Skeletal muscle satellite cell (primary cell): ENCODE measurements at regions not wholly inside any gene's neighbourhood (a gene's known extent, or its start where the extent isn't known, plus 50 kb on each side); places are given as distances from the start of the nearest gene placed in this dataset.

Experiments used
- H3K27me3 ChIP-seq: 2 replicates; pipeline ENCODE4 v1.7.0; 2013; ENCODE audit warnings: low read length; ENCODE audit not compliant: control insufficient read depth, insufficient read depth
- H3K36me3 ChIP-seq: 2 replicates; pipeline ENCODE4 v1.7.0; 2013; ENCODE audit warnings: mild to moderate bottlenecking, control low read depth, low read length; ENCODE audit not compliant: insufficient read depth
- H3K4me1 ChIP-seq: 2 replicates; pipeline ENCODE4 v1.7.0; 2013; ENCODE audit warnings: low read length; ENCODE audit not compliant: control insufficient read depth, insufficient read depth
- H3K4me2 ChIP-seq: 2 replicates; pipeline ENCODE4 v1.7.0; 2013; ENCODE audit warnings: mild to moderate bottlenecking, low read length
- H3K4me3 ChIP-seq: 2 replicates; pipeline ENCODE4 v1.7.0; 2013; ENCODE audit warnings: low read length
- H3K9ac ChIP-seq: 2 replicates; pipeline ENCODE4 v1.7.0; 2013; ENCODE audit warnings: mild to moderate bottlenecking, low read depth, low read length, moderate library complexity
- H3K9me3 ChIP-seq: replicated peaks from 2 replicates; pipeline ENCODE4 v1.7.0; 2013; ENCODE audit warnings: mild to moderate bottlenecking, control low read depth, low read length

DNA sequence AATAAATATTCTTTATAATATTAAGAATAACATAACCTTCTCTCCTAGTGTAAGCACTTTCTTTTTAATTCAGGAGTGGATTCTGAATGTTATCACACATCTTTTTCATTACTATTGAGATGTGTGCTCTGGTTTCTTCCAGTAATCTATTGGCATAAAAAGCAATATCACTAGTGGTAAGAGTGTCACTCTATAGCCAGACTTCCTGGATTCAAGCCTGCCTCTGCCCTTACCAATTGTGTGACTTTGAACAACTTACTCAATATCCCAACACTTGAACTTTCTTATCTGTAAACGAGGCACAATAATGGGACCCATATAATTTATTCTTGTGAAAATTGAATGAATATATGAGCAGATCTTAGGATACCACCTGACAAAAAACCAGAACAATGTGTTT, 71.0 kb downstream of the SEM1 start:
- Histone ChIP-seq H3K27me3 (no peaks in the 10 kb centered on the region), H3K36me3 (no peaks in the 10 kb centered on the region), H3K9ac (no peak overlapping the region), H3K4me3 (no peak overlapping the region), H3K9me3 (no peaks in the 10 kb centered on the region), H3K4me1 (no peaks in the 10 kb centered on the region), H3K4me2 (no peak overlapping the region)

DNA sequence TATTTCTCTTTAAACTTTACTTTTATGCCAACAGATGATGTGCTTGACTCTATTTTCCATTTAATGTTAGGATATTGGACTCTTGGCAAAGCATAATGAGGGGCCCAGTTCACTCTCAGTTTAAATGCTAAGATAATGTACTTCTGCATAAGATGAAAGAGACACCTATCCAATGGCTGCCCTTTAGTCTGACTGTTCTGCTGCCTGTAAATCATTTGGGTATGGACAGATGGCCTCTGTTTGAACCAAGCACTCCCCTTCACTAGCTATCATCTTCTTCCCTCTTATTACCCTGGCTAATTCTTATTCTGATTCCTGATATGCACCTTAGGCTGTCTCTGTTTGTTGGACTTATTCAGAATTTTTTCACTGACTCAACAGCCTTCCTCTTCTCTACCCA, 72.1 kb downstream of the SEM1 start:
- Histone ChIP-seq H3K9ac (no peak overlapping the region), H3K36me3 (no peaks in the 10 kb centered on the region), H3K4me3 (no peak overlapping the region), H3K4me2 (no peak overlapping the region), H3K27me3 (no peaks in the 10 kb centered on the region), H3K4me1 (no peaks in the 10 kb centered on the region), H3K9me3 (no peaks in the 10 kb centered on the region)

DNA sequence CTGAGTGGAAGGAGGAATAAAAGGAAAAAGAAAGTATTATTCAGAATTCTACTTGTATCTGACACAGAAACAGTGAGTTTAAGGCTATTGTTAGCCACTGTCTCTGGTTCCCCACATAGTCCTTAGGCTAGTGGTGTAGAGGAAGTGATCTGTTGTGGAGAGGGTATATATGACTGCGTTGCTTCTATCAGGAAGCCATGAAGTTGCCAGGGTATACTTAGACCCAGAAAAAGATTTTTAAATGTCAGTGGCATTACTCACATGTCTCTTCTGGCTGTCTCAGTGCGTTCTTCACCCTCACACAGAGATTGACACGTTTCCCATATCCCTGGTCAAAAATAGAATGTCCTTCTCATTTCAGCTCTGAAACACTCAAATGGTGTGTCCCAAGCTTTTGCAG, 72.7 kb downstream of the SEM1 start:
- Histone ChIP-seq H3K9me3 (no peaks in the 10 kb centered on the region), H3K4me3 (no peak overlapping the region), H3K9ac (no peak overlapping the region), H3K4me2 (no peak overlapping the region), H3K4me1 (no peaks in the 10 kb centered on the region), H3K36me3 (no peaks in the 10 kb centered on the region), H3K27me3 (no peaks in the 10 kb centered on the region)

DNA sequence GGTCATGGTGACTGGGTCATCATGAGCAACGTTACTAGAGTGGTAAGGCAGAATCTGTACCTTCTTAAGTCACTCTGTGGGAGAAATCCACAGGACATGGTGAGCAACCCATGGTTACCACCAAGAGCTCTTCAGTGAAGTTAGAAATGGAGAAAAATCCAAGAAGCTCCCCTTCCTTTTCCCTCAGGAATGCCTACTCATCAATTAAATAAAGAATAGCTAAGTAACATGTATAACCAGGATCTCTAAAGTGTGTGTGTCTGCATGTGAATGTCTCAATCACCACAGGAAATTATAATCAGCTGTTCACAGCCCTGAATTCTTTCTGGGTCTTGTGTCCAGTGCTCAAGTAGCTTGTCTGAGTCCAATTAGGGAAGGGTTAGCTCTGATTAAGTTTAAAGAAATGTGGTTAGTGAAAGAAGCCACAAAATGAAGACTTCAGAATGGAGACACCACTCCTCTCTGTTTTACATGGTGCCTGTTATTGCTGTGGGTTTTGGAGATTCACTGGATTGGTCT, 73.2 kb downstream of the SEM1 start:
- no peak overlapping the region for H3K4me3 ChIP-seq
- no peaks in the 10 kb centered on the region for H3K36me3 ChIP-seq
- no peaks in the 10 kb centered on the region for H3K9me3 ChIP-seq
- no peak overlapping the region for H3K4me2 ChIP-seq
- H3K4me1 ChIP-seq = no peaks in the 10 kb centered on the region
- H3K9ac ChIP-seq = no peak overlapping the region
- no peaks in the 10 kb centered on the region for H3K27me3 ChIP-seq

DNA sequence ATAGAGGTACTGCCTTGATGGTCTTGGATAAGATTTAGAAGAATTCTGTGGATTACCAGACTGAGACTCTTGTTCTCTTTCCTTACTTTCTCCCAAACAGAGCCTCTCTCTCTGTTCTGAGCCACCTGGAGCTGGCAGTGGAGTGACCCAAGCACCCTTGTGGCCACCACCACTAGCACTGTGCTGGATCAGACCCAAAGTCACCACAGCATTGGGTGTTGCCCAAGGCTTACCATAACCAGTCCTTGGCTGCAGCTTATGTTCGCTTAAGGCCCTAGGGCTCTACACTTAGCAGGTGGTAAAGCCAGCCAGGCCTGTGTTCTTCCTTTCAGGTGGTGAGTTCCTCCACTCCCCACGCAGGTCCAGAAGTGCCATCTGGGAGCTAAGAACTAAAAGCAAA, 79.8 kb downstream of the SEM1 start:
- Histone ChIP-seq H3K27me3 (no peaks in the 10 kb centered on the region), H3K36me3 (no peaks in the 10 kb centered on the region), H3K4me2 (no peak overlapping the region), H3K9me3 (no peaks in the 10 kb centered on the region), H3K9ac (no peak overlapping the region), H3K4me1 (no peaks in the 10 kb centered on the region), H3K4me3 (no peak overlapping the region)

DNA sequence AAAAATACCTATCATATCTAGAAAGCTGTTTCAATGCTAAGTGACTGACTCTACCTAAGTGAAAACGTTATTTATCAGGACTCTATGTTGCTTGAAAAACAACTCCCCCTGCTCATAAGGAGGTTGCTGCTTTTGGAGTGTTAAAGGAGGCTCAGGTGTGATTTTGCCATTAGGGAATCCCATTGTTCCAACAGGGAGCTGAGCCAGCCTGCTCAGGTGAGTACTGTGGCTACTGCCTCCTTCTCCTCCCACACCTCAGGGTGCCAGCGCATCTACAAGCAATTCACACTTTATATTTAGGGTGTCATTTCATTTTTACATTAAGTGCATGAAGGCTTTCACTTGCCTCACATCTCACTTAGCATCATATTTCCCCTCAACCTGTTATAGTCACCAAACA, 84.7 kb downstream of the SEM1 start:
- no peak overlapping the region for H3K9ac ChIP-seq
- no peaks in the 10 kb centered on the region for H3K27me3 ChIP-seq
- no peaks in the 10 kb centered on the region for H3K9me3 ChIP-seq
- no peaks in the 10 kb centered on the region for H3K36me3 ChIP-seq
- H3K4me2 ChIP-seq = no peak overlapping the region
- H3K4me1 ChIP-seq = no peaks in the 10 kb centered on the region
- H3K4me3 ChIP-seq = no peak overlapping the region

DNA sequence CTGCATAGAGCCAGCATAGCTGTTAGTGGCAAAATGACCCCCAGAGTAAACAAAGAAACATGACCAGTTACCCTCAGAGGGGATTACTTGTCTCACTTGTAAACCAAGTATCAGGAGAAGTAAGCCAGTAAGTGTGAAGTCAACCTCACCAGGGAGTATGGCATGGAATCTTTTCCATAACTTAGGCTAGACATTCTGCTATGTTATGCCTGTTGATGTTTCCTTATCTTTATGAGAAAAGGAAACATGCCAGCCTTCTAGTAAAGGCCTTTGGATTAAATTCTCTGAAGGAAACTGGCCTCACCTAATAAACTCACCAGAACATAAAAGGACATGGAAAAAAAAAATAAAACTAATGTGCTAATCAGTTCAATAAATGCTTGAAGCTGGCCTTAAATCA, 87.7 kb downstream of the SEM1 start:
- Histone ChIP-seq H3K36me3 (no peaks in the 10 kb centered on the region), H3K4me3 (no peak overlapping the region), H3K4me1 (no peaks in the 10 kb centered on the region), H3K9me3 (no peaks in the 10 kb centered on the region), H3K27me3 (no peaks in the 10 kb centered on the region), H3K9ac (no peak overlapping the region), H3K4me2 (no peak overlapping the region)

DNA sequence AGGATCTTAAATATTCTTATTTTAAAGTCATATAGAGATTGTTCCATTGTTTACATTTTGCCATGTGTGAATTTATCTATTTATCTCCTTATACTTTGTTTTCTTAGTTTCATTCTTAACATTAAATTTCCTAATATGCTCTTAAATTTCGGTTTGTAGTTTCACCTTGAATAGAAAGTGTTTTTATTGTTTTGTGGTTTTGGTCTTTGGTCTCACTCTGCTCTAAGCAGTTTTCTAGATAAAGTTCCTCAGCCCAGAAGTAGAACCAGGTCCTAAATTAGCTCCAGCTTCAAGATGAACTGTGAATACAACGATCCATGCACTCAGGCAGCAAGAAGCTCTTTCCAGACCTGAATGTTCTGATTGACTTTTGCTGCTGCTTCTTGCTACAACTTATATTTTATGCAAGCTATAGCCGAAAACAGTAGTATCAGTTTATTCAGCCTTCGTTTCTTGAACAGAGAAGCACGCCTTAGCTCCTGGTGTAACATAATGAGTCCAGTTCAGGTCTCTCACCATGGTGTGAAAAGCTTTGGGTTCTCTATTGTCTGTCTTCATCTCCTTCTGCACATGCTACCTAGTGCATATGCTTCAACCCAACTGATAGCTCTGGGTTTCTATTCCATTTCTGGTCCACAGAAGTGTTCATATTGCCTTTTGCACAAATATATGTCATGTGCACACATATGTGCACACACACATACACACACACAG, 95.3 kb downstream of the SEM1 start:
- Histone ChIP-seq H3K4me3 (no peak overlapping the region), H3K4me2 (no peak overlapping the region), H3K4me1 (no peaks in the 10 kb centered on the region), H3K27me3 (no peaks in the 10 kb centered on the region), H3K9ac (no peak overlapping the region), H3K36me3 (no peaks in the 10 kb centered on the region), H3K9me3 (no peaks in the 10 kb centered on the region)

GRCh38 chr7:96612034-96612433, 97.6 kb downstream of the SEM1 start:
- Histone ChIP-seq H3K4me2 (no peak overlapping the region), H3K27me3 (no peaks in the 10 kb centered on the region), H3K36me3 (no peaks in the 10 kb centered on the region)

DNA sequence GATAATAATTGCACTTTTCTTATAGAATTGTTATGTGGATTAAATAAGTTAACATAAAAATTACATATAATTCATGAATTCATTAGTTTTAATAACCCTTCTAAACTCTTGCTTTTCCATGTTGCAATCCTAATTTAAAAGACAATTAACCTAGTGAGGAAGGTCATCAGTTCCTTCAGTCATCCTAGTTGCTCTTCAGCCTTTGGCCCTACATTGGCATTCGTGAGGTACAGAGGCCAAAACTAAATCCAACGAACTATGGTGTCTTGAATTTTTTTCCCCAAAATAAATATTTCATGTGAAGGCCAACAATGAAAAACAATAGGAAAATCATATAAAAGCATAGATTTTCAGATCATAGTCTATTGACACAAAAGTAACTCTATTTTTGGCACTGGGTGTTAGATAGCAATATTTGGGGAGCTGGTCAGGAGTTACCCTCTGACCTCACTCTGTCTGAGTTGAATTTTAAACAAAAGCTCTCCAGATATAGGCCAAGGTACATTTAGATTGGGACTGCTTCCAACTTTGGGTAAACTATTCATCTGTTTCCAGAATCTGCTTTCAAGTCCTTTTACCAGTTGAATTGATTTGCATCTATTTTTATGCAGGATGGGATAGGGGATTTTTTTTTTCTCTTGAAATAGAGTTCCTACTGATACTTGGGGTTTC, 104.5 kb downstream of the SEM1 start:
- Histone ChIP-seq H3K4me2 (no peak overlapping the region), H3K9ac (no peak overlapping the region), H3K4me3 (no peak overlapping the region), H3K9me3 (no peaks in the 10 kb centered on the region), H3K4me1 (no peaks in the 10 kb centered on the region), H3K27me3 (no peaks in the 10 kb centered on the region), H3K36me3 (no peaks in the 10 kb centered on the region)

More at GRCh38 chr7:96612034-96612433, 97.6 kb downstream of the SEM1 start:
- no peak overlapping the region for H3K4me3 ChIP-seq
- no peaks in the 10 kb centered on the region for H3K9me3 ChIP-seq
- H3K9ac ChIP-seq = no peak overlapping the region
- H3K4me1 ChIP-seq = no peaks in the 10 kb centered on the region

DNA sequence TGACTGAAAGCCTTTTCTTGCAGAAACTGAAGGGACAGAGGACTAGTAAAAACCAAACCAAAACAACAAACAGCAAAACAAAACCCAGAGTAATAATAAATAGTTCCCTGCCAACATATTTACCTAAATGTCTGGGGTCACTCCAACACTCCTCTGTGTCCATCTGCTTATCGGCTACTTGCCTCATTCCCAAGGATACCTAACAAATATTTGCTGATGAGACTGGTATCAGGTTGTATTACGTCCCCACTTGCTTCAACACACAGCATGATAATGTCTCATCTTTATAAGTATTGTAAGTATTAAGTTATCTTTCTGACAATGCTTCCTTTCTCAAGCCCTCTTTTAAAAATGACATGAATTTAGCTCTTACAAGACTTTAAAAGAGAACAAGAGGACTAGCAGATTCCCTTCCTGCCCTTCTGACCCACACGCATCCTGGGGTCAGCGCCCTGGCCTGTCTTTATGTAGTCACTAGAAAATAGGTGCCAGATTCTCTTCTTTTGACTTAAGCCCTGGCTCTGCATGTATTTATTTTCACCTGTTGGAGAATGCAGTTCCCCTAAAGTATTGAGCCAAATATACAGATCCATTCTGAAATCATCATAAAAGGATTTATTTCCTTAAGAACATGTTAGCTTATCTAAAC, 110.2 kb downstream of the SEM1 start:
- Histone ChIP-seq H3K36me3 (no peaks in the 10 kb centered on the region), H3K9me3 (no peaks in the 10 kb centered on the region), H3K4me3 (no peak overlapping the region), H3K27me3 (peaks cover 6% of the 10 kb centered on the region), H3K9ac (no peak overlapping the region), H3K4me2 (no peak overlapping the region), H3K4me1 (no peaks in the 10 kb centered on the region)
